ENCODE measurements at regions not wholly inside any gene's neighbourhood (a gene's known extent, or its start where the extent isn't known, plus 50 kb on each side); places are given as distances from the start of the nearest gene placed in this dataset.

GRCh38 chr3:73926360-73927202 lies 301.8 kb upstream of the PDZRN3 start:
- DNase-seq = no peak

DNA sequence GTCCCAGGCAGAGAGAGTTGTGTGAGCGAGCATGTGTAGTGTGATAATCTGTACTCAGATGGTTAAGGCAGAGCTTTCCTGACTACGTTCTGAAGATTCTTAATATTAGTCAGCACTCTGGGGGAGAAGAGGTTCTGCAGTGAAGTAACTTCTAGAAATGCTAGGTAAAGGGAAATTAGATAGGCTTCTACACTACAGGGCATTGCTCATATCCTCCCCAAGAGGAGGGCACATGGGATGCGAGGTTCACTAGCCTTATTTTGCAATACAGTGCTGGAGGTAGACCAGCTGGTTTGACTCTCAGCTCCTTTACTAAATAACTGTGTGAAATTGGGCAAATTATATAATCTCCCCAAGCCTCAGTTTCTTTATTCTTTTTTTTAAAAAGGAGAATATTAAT lies 300.3 kb upstream of the PDZRN3 start:
- no peak for DNase-seq

DNA sequence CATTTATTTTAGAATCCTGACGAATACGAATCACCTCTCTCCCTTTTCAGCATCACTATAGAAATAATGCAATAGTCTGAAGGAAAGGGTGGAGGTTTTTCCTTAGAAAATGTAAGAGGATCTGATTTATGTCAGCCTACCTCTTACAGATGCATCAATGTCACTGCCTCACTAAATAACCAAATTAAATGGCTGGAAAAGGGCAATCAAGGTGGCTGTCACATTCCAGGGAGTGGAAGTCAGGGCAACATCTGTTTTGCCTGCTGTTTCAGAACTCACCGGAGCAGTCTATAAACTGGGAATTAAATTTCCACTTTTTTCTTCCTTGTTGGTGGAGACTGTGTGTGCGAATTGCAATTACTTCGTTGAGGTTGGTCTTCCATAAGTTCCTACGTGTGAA lies 299.3 kb upstream of the PDZRN3 start:
- no peak for DNase-seq

DNA sequence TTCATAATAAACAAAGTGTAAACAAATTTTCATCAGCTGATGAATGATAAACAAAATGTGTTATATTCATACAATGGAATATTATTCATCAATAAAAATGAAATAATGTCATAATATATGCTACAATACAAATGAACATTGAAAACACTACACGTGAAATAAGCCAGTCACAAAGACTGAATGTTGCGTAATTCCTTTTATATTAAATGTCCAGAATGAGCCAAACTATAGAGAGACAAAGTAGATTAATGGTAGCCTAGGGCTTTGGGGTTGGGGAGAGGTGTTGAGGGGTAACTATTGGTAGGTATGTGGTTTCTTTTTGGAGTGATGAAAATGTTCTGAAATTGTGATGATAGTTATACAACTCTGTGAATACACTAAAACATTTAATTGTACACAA lies 292.9 kb upstream of the PDZRN3 start:
- no peak for DNase-seq

GRCh38 chr3:73915886-73916285 lies 291.1 kb upstream of the PDZRN3 start:
- DNase-seq = no peak

DNA sequence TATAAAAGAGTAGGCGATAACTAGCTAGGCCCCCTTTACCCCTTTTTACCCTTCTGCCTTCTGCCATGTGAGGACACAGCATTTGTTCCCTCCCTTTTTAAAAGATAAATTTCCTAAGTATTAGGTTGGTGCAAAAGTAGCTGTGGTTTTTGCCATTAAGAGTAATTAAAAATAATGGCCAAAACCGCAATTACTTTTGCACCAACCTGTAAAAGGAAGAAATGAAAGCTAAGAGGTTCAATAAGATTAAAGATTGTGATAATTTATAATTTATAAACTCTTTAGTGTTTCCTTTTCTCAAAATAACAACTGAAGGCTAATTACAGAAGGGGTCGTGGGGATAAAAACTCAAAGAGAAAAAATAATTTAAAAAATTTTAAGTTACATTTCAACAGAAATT lies 283.5 kb upstream of the PDZRN3 start:
- DNase-seq = no peak

DNA sequence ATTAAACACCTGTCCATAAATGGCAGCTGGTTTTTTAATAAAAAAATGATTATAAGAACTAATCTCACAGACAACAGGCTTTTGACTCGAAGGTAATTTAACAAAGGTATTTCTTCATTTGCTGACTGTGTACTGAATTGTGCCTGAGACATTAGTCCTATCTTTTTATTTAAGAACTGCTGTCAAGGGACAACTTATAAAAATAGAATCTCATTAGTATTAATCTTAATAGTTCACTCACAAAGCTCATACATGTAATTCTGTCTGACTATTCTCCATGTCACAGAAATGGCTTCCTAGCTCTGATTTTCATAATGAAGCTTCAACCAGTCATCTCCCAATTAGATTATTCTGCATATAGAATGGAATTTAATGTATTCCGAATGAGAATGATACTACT lies 276.9 kb upstream of the PDZRN3 start:
- DNase-seq = no peak

DNA sequence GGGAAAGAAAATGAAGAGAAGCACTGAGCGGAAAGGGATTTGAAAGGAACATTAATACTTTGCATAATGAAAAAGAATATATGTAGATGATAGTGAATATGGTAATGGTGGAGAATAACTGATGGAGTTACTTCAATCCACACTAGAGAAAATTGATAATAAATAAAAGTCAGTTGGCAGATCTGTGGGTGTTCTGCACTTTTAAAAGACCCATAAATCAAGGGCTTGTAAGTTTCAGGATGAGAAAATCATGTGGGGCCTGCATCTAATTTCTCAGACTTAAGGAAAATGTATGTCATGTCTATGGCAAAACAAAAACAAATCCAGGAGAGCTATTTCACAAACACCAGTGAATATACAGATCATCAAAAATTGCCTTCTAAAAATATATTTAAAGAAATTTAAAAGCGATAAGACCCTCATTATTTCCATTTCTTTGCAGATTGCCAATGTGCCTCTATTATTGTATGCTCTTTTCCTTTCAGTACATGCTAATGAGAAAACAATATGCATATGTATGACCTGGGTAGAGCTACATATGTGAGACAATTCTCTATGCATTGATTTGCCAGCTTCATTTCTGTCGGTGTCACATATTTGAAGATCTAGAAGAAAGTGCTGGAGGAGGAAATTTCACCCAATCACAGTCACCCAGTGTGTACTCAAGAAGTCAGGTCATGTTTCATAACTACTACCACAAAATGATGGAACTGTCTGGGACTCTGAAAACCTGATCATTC lies 269.9 kb upstream of the PDZRN3 start:
- no peak for DNase-seq

DNA sequence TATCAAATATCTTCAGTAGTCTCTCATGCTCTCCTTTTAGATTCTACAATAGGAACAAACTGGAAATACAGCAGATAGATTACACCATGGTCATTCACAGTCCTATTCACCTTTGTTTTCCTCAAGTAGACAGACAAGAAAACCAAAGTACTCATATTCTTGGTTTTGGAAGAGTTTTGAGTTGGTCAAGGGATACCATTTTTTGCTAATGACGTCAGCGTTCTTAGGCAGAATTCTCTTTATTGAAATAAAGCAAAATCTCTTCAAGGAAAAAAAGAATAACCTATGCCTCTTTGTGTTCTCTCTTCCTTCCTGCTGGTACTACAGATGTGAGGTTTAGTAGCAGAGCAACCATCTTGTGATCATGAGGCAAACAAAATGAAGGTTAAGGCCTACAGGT lies 268.3 kb upstream of the PDZRN3 start:
- DNase-seq = no peak

DNA sequence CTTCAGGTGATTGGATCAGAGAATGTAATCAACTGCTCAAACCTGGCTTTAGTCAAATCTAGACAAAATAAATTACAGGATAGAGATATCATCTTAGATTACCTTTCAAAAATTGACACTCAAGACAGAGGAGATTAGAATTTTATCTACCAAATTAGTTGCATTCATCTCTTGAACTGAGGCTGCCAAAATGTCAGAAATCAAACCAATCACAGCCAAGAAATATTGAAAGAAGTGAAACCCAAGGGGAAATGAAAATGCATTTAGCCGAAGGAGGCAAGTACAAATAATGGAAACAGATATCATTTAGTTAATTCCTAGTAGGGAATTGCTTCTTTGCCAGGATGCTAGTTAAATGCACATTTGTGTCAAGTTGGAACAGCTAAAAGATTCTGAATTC lies 261.1 kb upstream of the PDZRN3 start:
- no peak for DNase-seq

DNA sequence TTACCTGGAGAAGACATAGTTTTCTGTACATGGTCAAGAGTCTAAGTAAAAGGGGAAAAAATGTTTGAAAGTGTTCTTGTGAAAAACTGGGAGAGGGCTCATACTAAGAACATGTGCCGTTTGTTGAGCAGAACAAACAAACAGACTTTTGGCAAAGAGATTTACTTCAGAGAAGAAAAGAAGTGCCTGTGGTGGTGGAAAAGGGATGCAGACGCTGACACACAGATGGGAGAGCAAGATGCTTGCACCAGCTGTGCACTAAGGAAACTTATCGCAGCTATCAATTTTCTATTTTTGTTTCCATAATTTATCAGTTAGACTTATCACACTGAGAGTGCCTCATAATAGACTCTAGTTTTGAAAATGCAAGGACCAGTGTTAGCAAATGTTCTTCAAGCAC lies 259.6 kb upstream of the PDZRN3 start:
- DNase-seq = no peak

- DNase-seq = no peak
These were observed 258.8 kb upstream of the PDZRN3 start for GRCh38 chr3:73883497-73883896.

DNA sequence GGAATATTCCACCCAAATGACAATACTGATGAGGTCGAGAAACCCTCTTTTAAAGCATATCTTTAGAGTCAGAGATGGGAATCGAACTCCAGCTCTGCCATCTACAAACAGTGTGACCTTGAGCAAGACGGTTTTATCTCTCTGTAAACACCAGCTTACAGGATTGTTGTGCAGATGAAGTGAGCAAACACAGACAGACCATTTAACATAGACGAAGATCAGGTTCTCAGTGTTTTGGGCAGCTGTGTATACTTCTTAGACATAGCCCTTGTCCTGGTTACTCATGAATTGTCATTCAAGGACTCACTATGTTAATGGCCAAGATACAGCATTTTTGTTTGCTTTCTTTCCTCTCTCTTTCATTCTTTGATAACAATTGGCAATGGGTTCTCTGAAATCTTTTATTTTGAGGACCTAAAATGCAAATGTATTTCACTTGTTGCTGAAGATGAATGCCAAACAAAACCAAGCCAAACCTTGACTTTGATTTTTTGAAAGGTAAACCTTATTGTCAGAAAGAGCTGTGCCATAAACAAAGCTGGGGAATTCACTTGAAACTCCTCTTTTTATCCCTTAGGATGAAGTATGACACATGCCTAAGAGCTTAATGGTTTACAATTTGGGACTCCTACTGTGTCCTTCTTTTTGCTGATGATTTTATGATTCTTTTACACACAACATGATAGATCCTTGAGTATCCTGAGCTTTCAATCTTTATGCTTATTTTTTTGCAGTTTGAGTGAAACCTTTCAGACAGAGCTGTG lies 250.0 kb upstream of the PDZRN3 start:
- peak in 1 of 2 experiments; percentile 15 for DNase-seq

DNA sequence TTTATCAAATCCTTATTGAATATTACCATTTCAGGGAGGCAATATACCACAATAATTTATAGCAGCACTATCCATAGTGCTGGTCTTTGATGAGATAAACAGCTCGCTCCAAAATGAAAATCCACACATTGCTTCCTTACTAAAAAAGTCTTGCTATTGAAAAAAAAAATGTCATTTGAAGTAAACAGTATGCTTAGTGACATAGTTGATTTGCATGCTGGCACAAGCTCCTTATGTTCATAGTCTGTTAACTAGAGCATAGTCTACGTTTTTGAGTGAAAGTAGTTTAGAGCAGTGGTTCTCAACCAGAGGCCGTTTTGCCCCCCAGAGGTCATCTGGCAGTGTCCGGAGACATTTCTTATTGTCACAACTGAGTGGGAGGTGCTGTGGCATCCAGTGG lies 249.4 kb upstream of the PDZRN3 start:
- DNase-seq = no peak

GRCh38 chr3:73868688-73869315 lies 244.1 kb upstream of the PDZRN3 start:
- peak; percentile 11 to 67 for DNase-seq

- DNase-seq = no peak
These were observed 242.8 kb upstream of the PDZRN3 start for GRCh38 chr3:73867524-73867923.

GRCh38 chr3:73866846-73867245 lies 242.1 kb upstream of the PDZRN3 start:
- DNase-seq = no peak

- DNase-seq = no peak
These were observed 238.9 kb upstream of the PDZRN3 start for GRCh38 chr3:73863546-73864079.

- no peak for DNase-seq
These were observed 231.1 kb upstream of the PDZRN3 start for GRCh38 chr3:73855813-73856212.

GRCh38 chr3:73848173-73848906 lies 223.6 kb upstream of the PDZRN3 start:
- DNase-seq = peak; percentile 0 to 60

GRCh38 chr3:73846951-73847350 lies 222.2 kb upstream of the PDZRN3 start:
- no peak for DNase-seq

DNA sequence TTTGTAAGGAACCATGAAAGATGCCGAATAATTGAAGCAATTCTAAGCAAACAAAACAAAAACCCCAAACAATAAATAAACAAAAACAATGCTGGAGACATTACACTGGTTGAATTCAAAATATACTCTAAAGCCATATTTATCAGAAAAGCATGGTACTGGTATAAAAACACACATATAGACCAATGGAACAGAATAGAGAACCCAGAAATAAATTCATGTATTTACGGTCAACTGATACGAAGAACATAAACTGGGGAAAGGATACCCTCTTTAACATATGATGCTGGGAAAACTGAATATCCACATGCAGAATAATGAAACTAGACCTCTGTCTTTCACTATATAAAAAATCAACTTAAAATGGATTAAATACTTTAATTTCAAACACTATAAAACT lies 214.3 kb upstream of the PDZRN3 start:
- no peak for DNase-seq

Measured in NCI-H2081 (cell line).